ENCODE measurements at regions not wholly inside any gene's neighbourhood (a gene's known extent, or its start where the extent isn't known, plus 50 kb on each side); places are given as distances from the start of the nearest gene placed in this dataset.

DNA sequence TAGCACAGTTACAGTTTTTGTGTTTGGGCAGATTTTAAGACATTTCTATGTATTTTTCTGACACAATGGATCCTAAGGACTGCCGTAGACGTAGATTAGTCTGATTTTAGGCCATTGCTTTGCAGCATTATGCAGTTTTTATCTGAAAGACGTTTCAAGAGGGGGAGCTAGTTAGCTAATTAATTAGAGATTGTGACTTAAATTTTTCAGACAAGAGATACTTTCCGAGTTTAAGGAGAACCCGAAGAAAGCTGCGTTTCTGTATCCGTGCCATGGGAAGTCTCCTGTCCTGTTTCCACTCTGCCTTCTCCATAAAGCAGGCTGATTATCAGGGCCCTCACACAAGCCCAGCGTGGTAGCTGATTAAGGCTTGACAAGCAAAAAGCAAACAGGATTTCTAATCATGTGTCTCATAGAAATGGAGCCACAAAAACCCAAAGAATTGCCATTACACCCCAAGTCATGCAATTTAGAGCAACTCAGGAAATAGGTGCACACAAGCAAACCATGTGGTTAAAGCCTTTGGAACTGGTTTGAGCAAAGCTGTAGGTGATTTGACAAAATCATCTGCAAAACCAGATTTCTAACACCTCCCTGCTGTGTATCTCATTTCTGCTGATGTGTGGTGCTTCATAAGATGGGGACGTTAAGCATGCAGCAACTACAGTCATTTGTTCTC is 808.1 kb downstream of the RNF144A start:
- no peaks in the 10 kb centered on the region for H3K4me1 ChIP-seq (replicated peaks in 1 of 2)
- H3K4me3 ChIP-seq, result no peak overlapping the region
- no peak overlapping the region for H3K27ac ChIP-seq
- H3K9me3 ChIP-seq (replicated peaks in 1 of 3), result no peaks in the 10 kb centered on the region
- peak in 2 of 7 donors; percentile 9 to 14 for DNase-seq
- TF ChIP-seq, protein P1, sequence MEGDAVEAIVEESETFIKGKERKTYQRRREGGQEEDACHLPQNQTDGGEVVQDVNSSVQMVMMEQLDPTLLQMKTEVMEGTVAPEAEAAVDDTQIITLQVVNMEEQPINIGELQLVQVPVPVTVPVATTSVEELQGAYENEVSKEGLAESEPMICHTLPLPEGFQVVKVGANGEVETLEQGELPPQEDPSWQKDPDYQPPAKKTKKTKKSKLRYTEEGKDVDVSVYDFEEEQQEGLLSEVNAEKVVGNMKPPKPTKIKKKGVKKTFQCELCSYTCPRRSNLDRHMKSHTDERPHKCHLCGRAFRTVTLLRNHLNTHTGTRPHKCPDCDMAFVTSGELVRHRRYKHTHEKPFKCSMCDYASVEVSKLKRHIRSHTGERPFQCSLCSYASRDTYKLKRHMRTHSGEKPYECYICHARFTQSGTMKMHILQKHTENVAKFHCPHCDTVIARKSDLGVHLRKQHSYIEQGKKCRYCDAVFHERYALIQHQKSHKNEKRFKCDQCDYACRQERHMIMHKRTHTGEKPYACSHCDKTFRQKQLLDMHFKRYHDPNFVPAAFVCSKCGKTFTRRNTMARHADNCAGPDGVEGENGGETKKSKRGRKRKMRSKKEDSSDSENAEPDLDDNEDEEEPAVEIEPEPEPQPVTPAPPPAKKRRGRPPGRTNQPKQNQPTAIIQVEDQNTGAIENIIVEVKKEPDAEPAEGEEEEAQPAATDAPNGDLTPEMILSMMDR (IDR thresholded peaks at IDR 0.05), result peak in 4 of 6 experiments; percentile 19 to 41 (median 36)
- no peak for TF ChIP-seq POLR2A (IDR thresholded peaks at IDR 0.05)
- WGBS, 4 donors, result 27 to 36% (median 33%) methylated on average over 9 of the region's 9 CpGs
- no peaks in the 10 kb centered on the region for H3K27me3 ChIP-seq
- intact Hi-C loops (cut with DNase I), result loop anchor here in 1 of 2 donors (5.0 kb wide), 1 partner anchor 962 kb away; no protein-coding TSS in a partner anchor
- no peaks in the 10 kb centered on the region for H3K36me3 ChIP-seq (replicated peaks in 1 of 2)

- no peaks in the 10 kb centered on the region for H3K36me3 ChIP-seq (replicated peaks in 1 of 2)
- intact Hi-C loops (cut with DNase I), result loop anchor here in 1 of 2 donors (5.0 kb wide), 1 partner anchor 961 kb away; no protein-coding TSS in a partner anchor
- no peaks in the 10 kb centered on the region for H3K4me1 ChIP-seq (replicated peaks in 1 of 2)
- no peak for DNase-seq
- WGBS, 4 donors, result 90 to 96% (median 93%) methylated on average over 1 of the region's 1 CpG
- H3K9me3 ChIP-seq (replicated peaks in 1 of 3), result no peaks in the 10 kb centered on the region
- no peak overlapping the region for H3K27ac ChIP-seq
- TF ChIP-seq POLR2A (IDR thresholded peaks at IDR 0.05), result no peak
- TF ChIP-seq, protein P1 (IDR thresholded peaks at IDR 0.05), result no peak
- H3K4me3 ChIP-seq, result no peak overlapping the region
- no peaks in the 10 kb centered on the region for H3K27me3 ChIP-seq
These were observed 808.6 kb downstream of the RNF144A start for GRCh38 chr2:7725850-7726242.

GRCh38 chr2:7726989-7727388 is 809.8 kb downstream of the RNF144A start:
- TF ChIP-seq, protein P1 (IDR thresholded peaks at IDR 0.05), result no peak
- no peak for TF ChIP-seq POLR2A (IDR thresholded peaks at IDR 0.05)
- H3K27me3 ChIP-seq, result no peaks in the 10 kb centered on the region
- no peak overlapping the region for H3K27ac ChIP-seq
- no peaks in the 10 kb centered on the region for H3K4me1 ChIP-seq (replicated peaks in 1 of 2)
- no peaks in the 10 kb centered on the region for H3K9me3 ChIP-seq (replicated peaks in 1 of 3)
- no peaks in the 10 kb centered on the region for H3K36me3 ChIP-seq (replicated peaks in 1 of 2)
- intact Hi-C loops (cut with DNase I), result loop anchor here in 1 of 2 donors (5.0 kb wide), 1 partner anchor 960 kb away; no protein-coding TSS in a partner anchor
- WGBS, 4 donors, result 90 to 96% (median 94%) methylated on average over 3 of the region's 3 CpGs
- no peak overlapping the region for H3K4me3 ChIP-seq
- DNase-seq, result no peak

- Histone ChIP-seq H3K4me1 (replicated peaks in 1 of 2) (no peaks in the 10 kb centered on the region), H3K4me3 (no peak overlapping the region), H3K27me3 (no peaks in the 10 kb centered on the region), H3K9me3 (replicated peaks in 1 of 3) (no peaks in the 10 kb centered on the region), H3K27ac (no peak overlapping the region), H3K36me3 (replicated peaks in 1 of 2) (no peaks in the 10 kb centered on the region)
- 95 to 97% (median 96%) methylated on average over 8 of the region's 8 CpGs for WGBS, 4 donors
- TF ChIP-seq POLR2A (IDR thresholded peaks at IDR 0.05), result no peak
- TF ChIP-seq, protein P1 (IDR thresholded peaks at IDR 0.05), result no peak
- DNase-seq, result no peak
- intact Hi-C loops (cut with DNase I), result loop anchor here in 1 of 2 donors (5.0 kb wide), 1 partner anchor 959 kb away; no protein-coding TSS in a partner anchor
These were observed 811.2 kb downstream of the RNF144A start for GRCh38 chr2:7728388-7728787.

Measured in adrenal gland (tissue), 9 donors.